ENCODE measurements at regions not wholly inside any gene's neighbourhood (a gene's known extent, or its start where the extent isn't known, plus 50 kb on each side); places are given as distances from the start of the nearest gene placed in this dataset.

GRCh38 chr10:130884456-130884855 is 427.1 kb downstream of the TCERG1L start:
- no peak for TF ChIP-seq CTCF (IDR thresholded peaks at IDR 0.05)
- TF ChIP-seq NPAS2 (CRISPR knock-in tag; IDR thresholded peaks at IDR 0.05; ENCODE audit: borderline replicate concordance), result no peak
- TF ChIP-seq EP300 (IDR thresholded peaks at IDR 0.05), result no peak
- no peak for TF ChIP-seq POLR2A (IDR thresholded peaks at IDR 0.05; ENCODE audit: low read length)
- no peak for TF ChIP-seq HDAC2 (IDR thresholded peaks at IDR 0.05)
- TF ChIP-seq JUN (IDR thresholded peaks at IDR 0.05), result no peak
- no peak for TF ChIP-seq RAD21 (conservative IDR thresholded peaks at IDR 0.05 in 1 of 2, IDR thresholded peaks at IDR 0.05 in 1 of 2)
- TF ChIP-seq MAFK (IDR thresholded peaks at IDR 0.05; ENCODE audit: partially characterized antibody), result no peak
- no peak for TF ChIP-seq NR3C1 (IDR thresholded peaks at IDR 0.05)
- no peak for TF ChIP-seq HEYL (CRISPR knock-in tag; IDR thresholded peaks at IDR 0.05)
- no peak for TF ChIP-seq BHLHE40 (IDR thresholded peaks at IDR 0.05; ENCODE audit: low read depth, low read length)

All from A549 (cell line).